ENCODE measurements at regions not wholly inside any gene's neighbourhood (a gene's known extent, or its start where the extent isn't known, plus 50 kb on each side); places are given as distances from the start of the nearest gene placed in this dataset.
A peak's percentile ranks its signal among the peaks of the same experiment; 100 is the strongest.

- H3K27ac ChIP-seq, result peak overlapping the region in 1 of 11 experiments; percentile 10; a peak in 1 of 22 replicates
- H3K4me1 ChIP-seq, result peaks cover 12 to 51% (median 27%) of the 10 kb centered on the region in 10 experiments
Measured at GRCh38 chr4:26220696-26221095, 100.1 kb upstream of the RBPJ start.

DNA sequence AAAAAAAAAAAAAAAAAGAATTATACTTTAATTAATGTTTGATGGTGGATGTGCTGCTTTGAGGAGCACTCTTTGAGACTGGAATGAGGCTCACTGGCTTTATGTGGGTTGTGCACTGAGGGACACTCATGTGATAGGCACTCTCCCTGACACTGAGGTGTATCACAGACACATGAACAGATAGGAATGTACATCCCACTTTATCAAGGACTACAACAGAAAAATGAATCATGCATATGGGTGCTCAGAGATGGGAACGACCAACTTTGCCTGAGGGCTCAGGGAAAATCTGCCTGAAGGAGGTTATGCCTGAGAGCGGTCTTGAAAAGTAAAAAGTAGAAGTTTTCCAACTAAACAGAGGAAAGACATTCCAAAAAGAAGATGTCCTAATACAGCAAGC, 97.7 kb upstream of the RBPJ start:
- no peaks in the 10 kb centered on the region for H3K9me3 ChIP-seq (replicated peaks in 1 of 11)
- H3K4me3 ChIP-seq, result no peak overlapping the region
- H4K20me1 ChIP-seq, result peaks cover 0 to 100% (median 0%) of the 10 kb centered on the region in 11 experiments; a peak in 3 of 22 replicates
- H3K4me1 ChIP-seq, result peaks cover 10 to 27% (median 15%) of the 10 kb centered on the region in 10 experiments
- no peak for TF ChIP-seq Cebpa-rat (IDR thresholded peaks at IDR 0.05)
- H3K27me3 ChIP-seq, result no peaks in the 10 kb centered on the region
- peaks cover 0 to 81% (median 0%) of the 10 kb centered on the region in 11 experiments; a peak in 4 of 22 replicates for H3K36me3 ChIP-seq
- H3K4me2 ChIP-seq, result no peak overlapping the region
- no peak overlapping the region for H3K27ac ChIP-seq
- H3K9ac ChIP-seq, result no peak overlapping the region

More at GRCh38 chr4:26220696-26221095, 100.1 kb upstream of the RBPJ start:
- H3K27me3 ChIP-seq, result no peaks in the 10 kb centered on the region
- no peak overlapping the region for H3K4me3 ChIP-seq
- no peaks in the 10 kb centered on the region for H3K9me3 ChIP-seq (replicated peaks in 1 of 11)
- H3K4me2 ChIP-seq, result peak overlapping the region in 2 of 11 experiments; percentile 71 to 75; a peak in 2 of 22 replicates
- H3K36me3 ChIP-seq, result peaks cover 0 to 69% (median 0%) of the 10 kb centered on the region in 11 experiments; a peak in 3 of 22 replicates
- H3K9ac ChIP-seq, result no peak overlapping the region
- TF ChIP-seq Cebpa-rat (IDR thresholded peaks at IDR 0.05), result no peak
- peaks cover 0 to 100% (median 0%) of the 10 kb centered on the region in 11 experiments; a peak in 2 of 22 replicates for H4K20me1 ChIP-seq

GRCh38 chr4:26226629-26227376, 94.0 kb upstream of the RBPJ start:
- Histone ChIP-seq H3K9ac (no peak overlapping the region), H3K27ac (no peak overlapping the region), H3K36me3 (peaks cover 0 to 90% (median 0%) of the 10 kb centered on the region in 11 experiments; a peak in 4 of 22 replicates), H4K20me1 (peaks cover 0 to 100% (median 0%) of the 10 kb centered on the region in 11 experiments; a peak in 4 of 22 replicates), H3K9me3 (replicated peaks in 1 of 11) (no peaks in the 10 kb centered on the region), H3K27me3 (no peaks in the 10 kb centered on the region), H3K4me3 (no peak overlapping the region), H3K4me2 (no peak overlapping the region), H3K4me1 (peaks cover 0 to 5% (median 0%) of the 10 kb centered on the region in 10 experiments; a peak in 1 of 20 replicates)
- no peak for TF ChIP-seq Cebpa-rat (IDR thresholded peaks at IDR 0.05)

DNA sequence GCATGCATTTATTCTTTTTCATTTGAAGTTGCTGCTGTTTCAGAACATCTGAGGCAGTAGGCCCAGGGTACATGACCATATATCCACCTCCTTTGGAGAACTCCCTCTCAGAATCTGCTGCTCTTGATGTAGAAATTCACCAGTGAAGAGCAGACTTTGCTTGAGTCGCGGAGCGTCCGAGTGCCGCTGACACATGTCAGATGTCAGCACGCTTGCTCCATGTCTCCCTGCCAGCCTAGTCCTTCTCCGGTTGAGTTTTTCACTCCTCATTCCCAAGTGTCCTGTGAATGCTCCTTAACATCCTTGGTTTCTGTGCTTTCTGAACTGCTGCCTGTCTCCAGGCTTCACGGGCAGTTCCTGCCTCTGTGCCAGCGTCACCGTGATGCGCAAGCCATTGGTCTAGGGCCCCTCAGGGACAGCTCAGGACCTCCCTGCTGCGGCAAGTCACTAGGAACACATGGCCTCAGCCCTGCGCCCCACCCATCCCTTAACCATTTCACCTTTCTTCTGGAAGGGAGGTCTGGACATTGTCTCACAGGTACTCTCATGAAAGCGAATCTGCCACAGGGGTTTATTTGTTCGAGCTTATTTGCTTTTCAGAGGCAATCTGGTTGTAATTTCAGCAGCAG, 93.1 kb upstream of the RBPJ start:
- Histone ChIP-seq H3K27me3 (no peaks in the 10 kb centered on the region), H3K9ac (no peak overlapping the region), H3K27ac (no peak overlapping the region), H3K4me1 (peaks cover 0 to 12% (median 0%) of the 10 kb centered on the region in 10 experiments; a peak in 2 of 20 replicates), H4K20me1 (peaks cover 0 to 100% (median 0%) of the 10 kb centered on the region in 11 experiments; a peak in 4 of 22 replicates), H3K4me2 (no peak overlapping the region; a peak in 1 of 22 replicates), H3K9me3 (replicated peaks in 1 of 11) (no peaks in the 10 kb centered on the region), H3K36me3 (peaks cover 0 to 88% (median 0%) of the 10 kb centered on the region in 11 experiments; a peak in 4 of 22 replicates), H3K4me3 (no peak overlapping the region)
- TF ChIP-seq Cebpa-rat (IDR thresholded peaks at IDR 0.05), result no peak

GRCh38 chr4:26228883-26229282, 91.9 kb upstream of the RBPJ start:
- no peak for TF ChIP-seq Cebpa-rat (IDR thresholded peaks at IDR 0.05)
- Histone ChIP-seq H3K4me1 (peaks cover 0 to 23% (median 0%) of the 10 kb centered on the region in 10 experiments; a peak in 5 of 20 replicates), H3K4me2 (no peak overlapping the region), H3K36me3 (peaks cover 0 to 79% (median 0%) of the 10 kb centered on the region in 11 experiments; a peak in 4 of 22 replicates), H3K9ac (no peak overlapping the region), H3K4me3 (no peak overlapping the region), H3K9me3 (replicated peaks in 1 of 11) (no peaks in the 10 kb centered on the region), H4K20me1 (peaks cover 0 to 100% (median 0%) of the 10 kb centered on the region in 11 experiments; a peak in 4 of 22 replicates), H3K27ac (no peak overlapping the region), H3K27me3 (no peaks in the 10 kb centered on the region)

- Histone ChIP-seq H3K27ac (no peak overlapping the region), H3K9me3 (replicated peaks in 1 of 11) (no peaks in the 10 kb centered on the region), H3K9ac (no peak overlapping the region), H3K36me3 (peaks cover 0 to 68% (median 0%) of the 10 kb centered on the region in 11 experiments; a peak in 4 of 22 replicates), H3K27me3 (no peaks in the 10 kb centered on the region), H3K4me3 (no peak overlapping the region), H4K20me1 (peaks cover 0 to 100% (median 0%) of the 10 kb centered on the region in 11 experiments; a peak in 4 of 22 replicates), H3K4me2 (no peak overlapping the region), H3K4me1 (peaks cover 0 to 34% (median 0%) of the 10 kb centered on the region in 10 experiments; a peak in 5 of 20 replicates)
- no peak for TF ChIP-seq Cebpa-rat (IDR thresholded peaks at IDR 0.05)
Measured at GRCh38 chr4:26229974-26230373, 90.8 kb upstream of the RBPJ start.

- Histone ChIP-seq H3K36me3 (peaks cover 0 to 58% (median 0%) of the 10 kb centered on the region in 11 experiments; a peak in 4 of 22 replicates), H3K9me3 (replicated peaks in 1 of 11) (peaks cover 0 to 7% (median 0%) of the 10 kb centered on the region in 11 experiments; a peak in 5 of 22 replicates), H3K9ac (no peak overlapping the region), H4K20me1 (peaks cover 0 to 100% (median 0%) of the 10 kb centered on the region in 11 experiments; a peak in 4 of 22 replicates), H3K27me3 (no peaks in the 10 kb centered on the region), H3K4me2 (peak overlapping the region in 2 of 11 experiments; percentile 49 to 59; a peak in 4 of 22 replicates), H3K4me1 (peaks cover 0 to 68% (median 0%) of the 10 kb centered on the region in 10 experiments; a peak in 6 of 20 replicates), H3K27ac (no peak overlapping the region), H3K4me3 (no peak overlapping the region)
- TF ChIP-seq Cebpa-rat (IDR thresholded peaks at IDR 0.05), result no peak
Measured at GRCh38 chr4:26233350-26233749, 87.5 kb upstream of the RBPJ start.

- peaks cover 0 to 7% (median 0%) of the 10 kb centered on the region in 11 experiments; a peak in 5 of 22 replicates for H3K9me3 ChIP-seq (replicated peaks in 1 of 11)
- no peak for TF ChIP-seq Cebpa-rat (IDR thresholded peaks at IDR 0.05)
- peaks cover 0 to 84% (median 0%) of the 10 kb centered on the region in 10 experiments; a peak in 6 of 20 replicates for H3K4me1 ChIP-seq
- H3K27ac ChIP-seq, result peak overlapping the region in 2 of 11 experiments; percentile 24 to 37; a peak in 2 of 22 replicates
- no peaks in the 10 kb centered on the region for H3K27me3 ChIP-seq
- H3K9ac ChIP-seq, result no peak overlapping the region
- H3K4me2 ChIP-seq, result peak overlapping the region in 2 of 11 experiments; percentile 26 to 59; a peak in 4 of 22 replicates
- H4K20me1 ChIP-seq, result peaks cover 0 to 100% (median 0%) of the 10 kb centered on the region in 11 experiments; a peak in 3 of 22 replicates
- no peak overlapping the region for H3K4me3 ChIP-seq
- H3K36me3 ChIP-seq, result peaks cover 0 to 59% (median 0%) of the 10 kb centered on the region in 11 experiments; a peak in 4 of 22 replicates
Measured at GRCh38 chr4:26235500-26235899, 85.3 kb upstream of the RBPJ start.
